Astrocyte (in vitro differentiated cells and primary cell): ENCODE measurements at regions not wholly inside any gene's neighbourhood (a gene's known extent, or its start where the extent isn't known, plus 50 kb on each side); places are given as distances from the start of the nearest gene placed in this dataset.

Experiments used
- EZH2 ChIP-seq: IDR thresholded peaks from 2 replicates; pipeline ENCODE4 v1.6.1; 2012; ENCODE audit warnings: mild to moderate bottlenecking, low read length, inconsistent platforms; ENCODE audit not compliant: insufficient read depth
- TF ChIP-seq, protein P1 (sequence below): IDR thresholded peaks from 2 replicates; pipeline ENCODE4 v1.5.1; 2011; ENCODE audit warnings: low read depth, mild to moderate bottlenecking, inconsistent platforms, low read length, moderate library complexity; ENCODE audit not compliant: insufficient read depth

DNA sequence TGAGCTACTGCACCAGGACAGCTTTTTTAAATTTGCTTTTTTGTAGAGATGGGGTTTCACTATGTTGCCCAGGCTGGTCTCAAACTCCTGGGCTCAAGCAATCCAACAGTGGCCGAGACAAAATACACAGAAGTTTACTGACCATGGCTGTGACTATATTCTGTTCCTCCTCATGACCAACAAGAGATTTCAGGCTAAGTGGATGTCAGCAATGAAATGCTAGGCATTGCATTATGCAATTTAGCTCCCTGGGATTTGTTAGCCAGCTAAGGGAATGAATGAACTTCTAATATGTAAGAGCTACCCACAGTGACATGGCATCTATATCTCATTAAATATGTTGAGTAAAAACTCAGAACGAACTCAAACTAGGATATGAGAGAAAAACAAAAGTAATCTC lies 81.9 kb upstream of the MBOAT2 start:
- TF ChIP-seq, protein P1, sequence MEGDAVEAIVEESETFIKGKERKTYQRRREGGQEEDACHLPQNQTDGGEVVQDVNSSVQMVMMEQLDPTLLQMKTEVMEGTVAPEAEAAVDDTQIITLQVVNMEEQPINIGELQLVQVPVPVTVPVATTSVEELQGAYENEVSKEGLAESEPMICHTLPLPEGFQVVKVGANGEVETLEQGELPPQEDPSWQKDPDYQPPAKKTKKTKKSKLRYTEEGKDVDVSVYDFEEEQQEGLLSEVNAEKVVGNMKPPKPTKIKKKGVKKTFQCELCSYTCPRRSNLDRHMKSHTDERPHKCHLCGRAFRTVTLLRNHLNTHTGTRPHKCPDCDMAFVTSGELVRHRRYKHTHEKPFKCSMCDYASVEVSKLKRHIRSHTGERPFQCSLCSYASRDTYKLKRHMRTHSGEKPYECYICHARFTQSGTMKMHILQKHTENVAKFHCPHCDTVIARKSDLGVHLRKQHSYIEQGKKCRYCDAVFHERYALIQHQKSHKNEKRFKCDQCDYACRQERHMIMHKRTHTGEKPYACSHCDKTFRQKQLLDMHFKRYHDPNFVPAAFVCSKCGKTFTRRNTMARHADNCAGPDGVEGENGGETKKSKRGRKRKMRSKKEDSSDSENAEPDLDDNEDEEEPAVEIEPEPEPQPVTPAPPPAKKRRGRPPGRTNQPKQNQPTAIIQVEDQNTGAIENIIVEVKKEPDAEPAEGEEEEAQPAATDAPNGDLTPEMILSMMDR = no peak
- TF ChIP-seq EZH2 = no peak
